Nephron progenitor cell (in vitro differentiated cells): ENCODE measurements at regions not wholly inside any gene's neighbourhood (a gene's known extent, or its start where the extent isn't known, plus 50 kb on each side); places are given as distances from the start of the nearest gene placed in this dataset.

Experiments used
- DNase-seq: peaks from one replicate; pipeline ENCODE4 v3.0.0; 2021
- H3K27ac Mint-ChIP-seq: 2 replicates; pipeline ENCODE4 v1.8.0; 2021; ENCODE audit warnings: mild to moderate bottlenecking, moderate library complexity, mixed read lengths
- H3K27me3 Mint-ChIP-seq: 2 replicates; pipeline ENCODE4 v1.8.0; 2021; ENCODE audit warnings: mild to moderate bottlenecking, low read depth, mixed read lengths; ENCODE audit not compliant: poor library complexity
- H3K36me3 Mint-ChIP-seq: 2 replicates; pipeline ENCODE4 v1.8.0; 2021; ENCODE audit warnings: low read depth, mixed read lengths
- H3K4me1 Mint-ChIP-seq: 2 replicates; pipeline ENCODE4 v1.8.0; 2021; ENCODE audit warnings: mixed read lengths
- H3K4me3 Mint-ChIP-seq: 2 replicates; pipeline ENCODE4 v1.8.0; 2021; ENCODE audit warnings: mild to moderate bottlenecking, moderate library complexity, mixed read lengths
- H3K9me3 Mint-ChIP-seq: 2 replicates; pipeline ENCODE4 v1.8.0; 2021; ENCODE audit warnings: mild to moderate bottlenecking, moderate library complexity, mixed read lengths
- CTCF ChIP-seq: fragments of 200-600 bp; sonication (generic); IDR thresholded peaks from 2 replicates; pipeline ENCODE4 v1.5.0; 2021; ENCODE audit warnings: antibody characterized with exemption

- peak; percentile 18 for DNase-seq
- H3K4me1 Mint-ChIP-seq = no peaks in the 10 kb centered on the region
- no peak overlapping the region for H3K4me3 Mint-ChIP-seq
- peaks cover 3% of the 10 kb centered on the region for H3K27me3 Mint-ChIP-seq
- peaks cover 8% of the 10 kb centered on the region for H3K9me3 Mint-ChIP-seq
- H3K36me3 Mint-ChIP-seq = no peaks in the 10 kb centered on the region
- H3K27ac Mint-ChIP-seq = no peak overlapping the region
- TF ChIP-seq CTCF = peak; percentile 67
Observed at GRCh38 chr2:163191372-163191771, 352.8 kb upstream of the KCNH7 start.

GRCh38 chr2:163187995-163188655, 349.6 kb upstream of the KCNH7 start:
- Mint-ChIP-seq H3K4me1 (no peaks in the 10 kb centered on the region), H3K4me3 (no peak overlapping the region), H3K36me3 (no peaks in the 10 kb centered on the region), H3K9me3 (no peaks in the 10 kb centered on the region), H3K27me3 (peaks cover 3% of the 10 kb centered on the region), H3K27ac (no peak overlapping the region)
- no peak for DNase-seq
- TF ChIP-seq CTCF = no peak

- Mint-ChIP-seq H3K4me1 (no peaks in the 10 kb centered on the region), H3K4me3 (no peak overlapping the region), H3K9me3 (no peaks in the 10 kb centered on the region), H3K27ac (peak overlapping the region; percentile 68), H3K27me3 (peaks cover 3% of the 10 kb centered on the region), H3K36me3 (no peaks in the 10 kb centered on the region)
- DNase-seq = no peak
- no peak for TF ChIP-seq CTCF
Observed at GRCh38 chr2:163187119-163187518, 348.6 kb upstream of the KCNH7 start.

- no peaks in the 10 kb centered on the region for H3K36me3 Mint-ChIP-seq
- no peak for TF ChIP-seq CTCF
- H3K4me3 Mint-ChIP-seq = no peak overlapping the region
- no peak overlapping the region for H3K27ac Mint-ChIP-seq
- H3K9me3 Mint-ChIP-seq = no peaks in the 10 kb centered on the region
- H3K4me1 Mint-ChIP-seq = no peaks in the 10 kb centered on the region
- H3K27me3 Mint-ChIP-seq = peaks cover 7% of the 10 kb centered on the region
- no peak for DNase-seq
Observed at GRCh38 chr2:163185160-163185559, 346.6 kb upstream of the KCNH7 start.

- Mint-ChIP-seq H3K27me3 (peaks cover 7% of the 10 kb centered on the region), H3K36me3 (no peaks in the 10 kb centered on the region), H3K27ac (no peak overlapping the region), H3K9me3 (no peaks in the 10 kb centered on the region), H3K4me1 (no peaks in the 10 kb centered on the region), H3K4me3 (no peak overlapping the region)
- peak; percentile 67 for TF ChIP-seq CTCF
- DNase-seq = no peak
Observed at GRCh38 chr2:163182764-163183354, 344.3 kb upstream of the KCNH7 start.

- TF ChIP-seq CTCF = no peak
- Mint-ChIP-seq H3K36me3 (no peaks in the 10 kb centered on the region), H3K27ac (no peak overlapping the region), H3K27me3 (peaks cover 8% of the 10 kb centered on the region), H3K4me3 (no peak overlapping the region), H3K4me1 (peaks cover 22% of the 10 kb centered on the region), H3K9me3 (no peaks in the 10 kb centered on the region)
- DNase-seq = no peak
Observed at GRCh38 chr2:163177592-163177991, 339.0 kb upstream of the KCNH7 start.
